ENCODE measurements at regions not wholly inside any gene's neighbourhood (a gene's known extent, or its start where the extent isn't known, plus 50 kb on each side); places are given as distances from the start of the nearest gene placed in this dataset.
"Not testable (repeated sequence)": the region's sequence is repeated elsewhere in the genome, so short reads cannot be mapped to it uniquely, and the experiment has no call there.

- CTCF ChIA-PET: no interaction called here
- H3K4me3 Mint-ChIP-seq: no peak overlapping the region
- WGBS (ENCODE audit: insufficient coverage): no CpG with 5 or more reads among the region's 3 CpGs
Observed at GRCh38 chr1:103273106-103273505, 164.8 kb upstream of the COL11A1 start.

GRCh38 chr1:103271471-103271870, 163.1 kb upstream of the COL11A1 start:
- not testable (repeated sequence) for H3K27me3 Mint-ChIP-seq

More at GRCh38 chr1:103273106-103273505, 164.8 kb upstream of the COL11A1 start:
- Histone ChIP-seq H3K4me1 (ENCODE audit: control insufficient read depth in 2 of 2, insufficient read depth in 2 of 2, low read length in 2 of 2) (no peaks in the 10 kb centered on the region), H3K27me3 (replicated peaks in 1 of 4; ENCODE audit: control extremely low read depth in 1 of 4, control insufficient read depth in 3 of 4, insufficient read depth in 4 of 4, low read length in 3 of 4) (no peaks in the 10 kb centered on the region), H3K79me2 (ENCODE audit: control insufficient read depth, insufficient read depth, low read length) (no peaks in the 10 kb centered on the region), H3K9me3 (ENCODE audit: control extremely low read depth in 1 of 3, control insufficient read depth in 2 of 3, insufficient read depth in 1 of 3, low read length in 2 of 3) (peaks cover 0 to under 1% (median 0%) of the 10 kb centered on the region in 3 donors), H3K4me2 (replicated peaks; ENCODE audit: low read depth, low read length, poor library complexity, severe bottlenecking) (no peak overlapping the region), H3K36me3 (replicated peaks in 1 of 2; ENCODE audit: control extremely low read depth in 1 of 2, control insufficient read depth in 1 of 2, extremely low read depth in 1 of 2, insufficient read depth in 2 of 2, low read length in 1 of 2) (no peaks in the 10 kb centered on the region), H4K20me1 (ENCODE audit: control insufficient read depth, insufficient read depth, low read length, poor library complexity, severe bottlenecking) (no peaks in the 10 kb centered on the region), H3K9ac (ENCODE audit: low read length) (no peak overlapping the region), H2AFZ (ENCODE audit: insufficient read depth, low read depth, low read length, poor library complexity, severe bottlenecking) (no peak overlapping the region), H3K4me3 (ENCODE audit: control extremely low read depth in 1 of 5, extremely low read depth in 1 of 5, insufficient read depth in 1 of 5, low read depth in 2 of 5, low read length in 4 of 5) (no peak overlapping the region), H3K27ac (ENCODE audit: low read length in 2 of 2) (no peak overlapping the region)
- POLR2A ChIA-PET: no interaction called here
- ATAC-seq (ENCODE audit: low read depth): no peak
- Mint-ChIP-seq H3K27me3 (no peaks in the 10 kb centered on the region), H3K4me1 (no peaks in the 10 kb centered on the region), H3K9me3 (ENCODE audit: insufficient read depth) (peaks cover 5% of the 10 kb centered on the region), H3K27ac (no peak overlapping the region)
- no peak for DNase-seq
- TF ChIP-seq CTCF (IDR thresholded peaks at IDR 0.05) (no peak), EZH2 (IDR thresholded peaks at IDR 0.05; ENCODE audit: borderline replicate concordance, insufficient read depth, low read depth, low read length, poor library complexity, severe bottlenecking) (no peak)
- intact Hi-C loops (cut with micrococcal nuclease): no loop called here

More at GRCh38 chr1:103271471-103271870, 163.1 kb upstream of the COL11A1 start:
- H3K4me1 Mint-ChIP-seq; H3K79me2 ChIP-seq (ENCODE audit: control insufficient read depth, insufficient read depth, low read length); H3K27ac ChIP-seq (ENCODE audit: low read length in 2 of 2); intact Hi-C loops (cut with micrococcal nuclease); H3K9me3 Mint-ChIP-seq (ENCODE audit: insufficient read depth); ATAC-seq (ENCODE audit: low read depth); H2AFZ ChIP-seq (ENCODE audit: insufficient read depth, low read depth, low read length, poor library complexity, severe bottlenecking); H3K36me3 ChIP-seq (replicated peaks in 1 of 2; ENCODE audit: control extremely low read depth in 1 of 2, control insufficient read depth in 1 of 2, extremely low read depth in 1 of 2, insufficient read depth in 2 of 2, low read length in 1 of 2); H3K27me3 ChIP-seq (replicated peaks in 1 of 4; ENCODE audit: control extremely low read depth in 1 of 4, control insufficient read depth in 3 of 4, insufficient read depth in 4 of 4, low read length in 3 of 4); H3K4me3 Mint-ChIP-seq; POLR2A ChIA-PET; H3K4me2 ChIP-seq (replicated peaks; ENCODE audit: low read depth, low read length, poor library complexity, severe bottlenecking); H3K9me3 ChIP-seq (ENCODE audit: control extremely low read depth in 1 of 3, control insufficient read depth in 2 of 3, insufficient read depth in 1 of 3, low read length in 2 of 3); H4K20me1 ChIP-seq (ENCODE audit: control insufficient read depth, insufficient read depth, low read length, poor library complexity, severe bottlenecking); CTCF ChIA-PET; DNase-seq; H3K9ac ChIP-seq (ENCODE audit: low read length); H3K4me3 ChIP-seq (ENCODE audit: control extremely low read depth in 1 of 5, extremely low read depth in 1 of 5, insufficient read depth in 1 of 5, low read depth in 2 of 5, low read length in 4 of 5); H3K27ac Mint-ChIP-seq; H3K4me1 ChIP-seq (ENCODE audit: control insufficient read depth in 2 of 2, insufficient read depth in 2 of 2, low read length in 2 of 2): not testable (repeated sequence)
- no CpG with 5 or more reads among the region's 1 CpG for WGBS (ENCODE audit: insufficient coverage)

All from B cell (primary cell).